Small intestine (tissue), 7 donors: ENCODE measurements at regions not wholly inside any gene's neighbourhood (a gene's known extent, or its start where the extent isn't known, plus 50 kb on each side); places are given as distances from the start of the nearest gene placed in this dataset.

Experiments used
- DNase-seq, 2 donors: peaks; one replicate each; pipeline versions ENCODE4 v3.0.0 to v3.0.0-alpha.2; 2013
- FAIRE-seq: peaks from 2 replicates; lab custom pipeline; 2012; peaks lifted over from hg19 to GRCh38; lab: Jason Lieb, UNC
- H3K27ac ChIP-seq, 3 donors: one replicate each; pipeline ENCODE4 v1.5.1; 2013; ENCODE audit warnings: low read length in 2 of 3, mild to moderate bottlenecking in 2 of 3, control low read depth in 1 of 3, inconsistent platforms in 1 of 3, low read depth in 1 of 3, moderate library complexity in 1 of 3
- H3K27me3 ChIP-seq, 3 donors: one replicate each; pipeline ENCODE4 v1.6.1; 2013; ENCODE audit warnings: low read length in 3 of 3, inconsistent platforms in 1 of 3; ENCODE audit not compliant: control insufficient read depth in 3 of 3, insufficient read depth in 3 of 3
- H3K36me3 ChIP-seq, 3 donors: one replicate each; pipeline ENCODE4 v1.6.1; 2013; ENCODE audit warnings: low read length in 3 of 3, inconsistent platforms in 1 of 3, low read depth in 1 of 3, mild to moderate bottlenecking in 1 of 3, moderate library complexity in 1 of 3; ENCODE audit not compliant: control insufficient read depth in 3 of 3, insufficient read depth in 2 of 3
- H3K4me1 ChIP-seq, 3 donors: one replicate each; pipeline ENCODE4 v1.6.1; 2013; ENCODE audit warnings: low read length in 2 of 3, inconsistent platforms in 1 of 3, low read depth in 1 of 3, mild to moderate bottlenecking in 1 of 3, moderate library complexity in 1 of 3; ENCODE audit not compliant: control insufficient read depth in 3 of 3, insufficient read depth in 2 of 3
- H3K4me3 ChIP-seq, 3 donors: one replicate each; pipeline ENCODE4 v1.5.1; 2013; ENCODE audit warnings: low read length in 3 of 3, control low read depth in 1 of 3, inconsistent platforms in 1 of 3, low read depth in 1 of 3, mild to moderate bottlenecking in 1 of 3, moderate library complexity in 1 of 3
- H3K9me3 ChIP-seq, 2 donors: one replicate each; pipeline ENCODE4 v1.6.1; 2013; ENCODE audit warnings: low read depth in 1 of 2, low read length in 1 of 2; ENCODE audit not compliant: control insufficient read depth in 2 of 2, insufficient read depth in 1 of 2
- WGBS, 3 donors: extraction: QIAGEN DNeasy Blood & Tissue Kit; methylation state at CpG; one replicate each; pipeline ENCODE4 v1.1.7; 2013; 5-methylcytosine and 5-hydroxymethylcytosine counted together
- donor health status: healthy with polysubstance abuse.
- donor health status: control.
- donor health status: control.
- donor health status: Bipolar disorder and iron deficiency.
- donor health status: healthy.

DNA sequence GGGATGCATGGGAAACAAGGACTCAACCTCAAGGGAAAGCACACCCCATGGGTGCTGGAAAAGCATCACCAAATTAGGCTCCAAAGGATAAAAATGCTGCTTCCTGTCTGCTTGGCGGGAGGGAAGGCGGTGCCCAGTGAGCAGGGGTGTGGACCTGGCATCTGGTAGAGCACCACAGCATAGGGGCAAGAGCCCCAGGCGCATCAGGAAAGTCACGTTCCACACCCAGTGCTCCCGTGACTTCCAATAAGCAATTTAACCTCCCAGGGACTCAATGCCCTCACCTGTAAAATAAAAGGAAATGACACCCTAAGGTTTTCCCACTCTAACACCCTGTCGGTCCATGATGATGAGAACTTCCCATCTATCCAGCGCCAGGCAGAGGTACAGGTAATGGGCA is 206.0 kb downstream of the SETD4 start:
- 87 to 93% (median 90%) methylated on average over 7 of the region's 7 CpGs for WGBS, 3 donors
- H3K4me1 ChIP-seq = peaks cover 4 to 9% (median 5%) of the 10 kb centered on the region in 3 donors
- no peaks in the 10 kb centered on the region for H3K36me3 ChIP-seq
- no peak overlapping the region for H3K27ac ChIP-seq
- FAIRE-seq (no peak), DNase-seq (no peak)
- H3K9me3 ChIP-seq = no peaks in the 10 kb centered on the region
- H3K4me3 ChIP-seq = no peak overlapping the region
- H3K27me3 ChIP-seq = no peaks in the 10 kb centered on the region

- Histone ChIP-seq H3K4me1 (peaks cover 0 to 9% (median 4%) of the 10 kb centered on the region in 3 donors), H3K4me3 (no peak overlapping the region), H3K27ac (no peak overlapping the region), H3K27me3 (no peaks in the 10 kb centered on the region), H3K36me3 (no peaks in the 10 kb centered on the region), H3K9me3 (no peaks in the 10 kb centered on the region)
- FAIRE-seq (no peak), DNase-seq (no peak)
- WGBS, 3 donors = 67 to 77% (median 69%) methylated on average over 9 of the region's 9 CpGs
Measured at GRCh38 chr21:35853321-35854239, 206.7 kb downstream of the SETD4 start.

DNA sequence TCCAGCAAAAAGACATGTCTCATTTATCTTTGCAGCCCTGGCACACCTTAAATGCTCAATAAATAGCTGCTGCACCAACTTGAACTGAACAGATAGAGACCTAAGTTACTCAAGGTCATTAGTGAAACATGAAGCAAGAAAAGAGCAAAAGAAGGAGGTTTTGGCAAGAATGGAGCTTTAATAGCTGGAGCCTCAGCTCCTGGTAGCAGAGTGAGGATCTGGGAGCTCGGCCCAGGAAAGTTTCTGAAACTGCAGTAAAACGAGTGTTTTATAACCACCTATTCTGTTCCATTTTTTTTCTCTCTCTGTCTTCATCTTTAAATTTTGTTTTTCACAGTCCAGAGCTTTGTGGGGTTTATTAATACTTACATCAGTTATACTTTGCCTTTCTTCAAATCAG is 207.5 kb downstream of the SETD4 start:
- peak in 1 of 2 donors; percentile 33 for DNase-seq
- H3K4me3 ChIP-seq = no peak overlapping the region
- FAIRE-seq = no peak
- no peaks in the 10 kb centered on the region for H3K9me3 ChIP-seq
- H3K27me3 ChIP-seq = no peaks in the 10 kb centered on the region
- H3K4me1 ChIP-seq = peaks cover 0 to 4% (median 3%) of the 10 kb centered on the region in 3 donors
- 61 to 71% (median 65%) methylated on average over 2 of the region's 2 CpGs for WGBS, 3 donors
- H3K27ac ChIP-seq = no peak overlapping the region
- H3K36me3 ChIP-seq = no peaks in the 10 kb centered on the region

- WGBS, 3 donors = 74 to 80% (median 79%) methylated on average over 9 of the region's 9 CpGs
- Histone ChIP-seq H3K4me3 (no peak overlapping the region), H3K27me3 (no peaks in the 10 kb centered on the region), H3K9me3 (no peaks in the 10 kb centered on the region), H3K4me1 (peaks cover 0 to 4% (median 3%) of the 10 kb centered on the region in 3 donors), H3K27ac (no peak overlapping the region), H3K36me3 (no peaks in the 10 kb centered on the region)
- no peak for DNase-seq
- no peak for FAIRE-seq
Measured at GRCh38 chr21:35850542-35851103, 209.7 kb downstream of the SETD4 start.

DNA sequence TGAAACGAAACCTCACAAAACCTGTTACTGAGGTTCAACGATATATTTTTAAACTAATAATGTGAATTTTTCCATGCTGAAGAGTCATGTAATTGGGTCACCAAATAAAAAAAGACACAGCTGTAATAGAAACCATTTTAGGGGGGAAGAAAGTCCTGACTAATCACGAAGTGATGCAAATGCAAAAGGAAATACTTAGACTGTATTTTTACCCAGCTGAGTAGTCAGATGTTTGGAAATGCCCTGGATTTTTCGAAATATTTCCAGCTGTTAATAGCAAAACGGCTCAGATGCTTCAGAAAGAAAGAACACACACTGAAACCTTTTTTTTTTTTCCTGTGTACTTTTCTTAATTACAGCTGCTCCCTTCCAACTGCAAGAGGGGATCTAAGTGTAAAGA is 210.3 kb downstream of the SETD4 start:
- H3K36me3 ChIP-seq = no peaks in the 10 kb centered on the region
- no peak overlapping the region for H3K4me3 ChIP-seq
- H3K27ac ChIP-seq = no peak overlapping the region
- DNase-seq (no peak), FAIRE-seq (no peak)
- 51 to 81% (median 58%) methylated on average over 5 of the region's 5 CpGs for WGBS, 3 donors
- no peaks in the 10 kb centered on the region for H3K9me3 ChIP-seq
- H3K27me3 ChIP-seq = no peaks in the 10 kb centered on the region
- peaks cover 0 to 4% (median 3%) of the 10 kb centered on the region in 3 donors for H3K4me1 ChIP-seq

GRCh38 chr21:35849144-35849543 is 211.2 kb downstream of the SETD4 start:
- 66 to 80% (median 71%) methylated on average over 4 of the region's 4 CpGs for WGBS, 3 donors
- H3K4me1 ChIP-seq = peaks cover 0 to 4% (median 3%) of the 10 kb centered on the region in 3 donors
- FAIRE-seq (no peak), DNase-seq (no peak)
- no peaks in the 10 kb centered on the region for H3K27me3 ChIP-seq
- no peak overlapping the region for H3K27ac ChIP-seq
- no peak overlapping the region for H3K4me3 ChIP-seq
- H3K9me3 ChIP-seq = no peaks in the 10 kb centered on the region
- no peaks in the 10 kb centered on the region for H3K36me3 ChIP-seq

DNA sequence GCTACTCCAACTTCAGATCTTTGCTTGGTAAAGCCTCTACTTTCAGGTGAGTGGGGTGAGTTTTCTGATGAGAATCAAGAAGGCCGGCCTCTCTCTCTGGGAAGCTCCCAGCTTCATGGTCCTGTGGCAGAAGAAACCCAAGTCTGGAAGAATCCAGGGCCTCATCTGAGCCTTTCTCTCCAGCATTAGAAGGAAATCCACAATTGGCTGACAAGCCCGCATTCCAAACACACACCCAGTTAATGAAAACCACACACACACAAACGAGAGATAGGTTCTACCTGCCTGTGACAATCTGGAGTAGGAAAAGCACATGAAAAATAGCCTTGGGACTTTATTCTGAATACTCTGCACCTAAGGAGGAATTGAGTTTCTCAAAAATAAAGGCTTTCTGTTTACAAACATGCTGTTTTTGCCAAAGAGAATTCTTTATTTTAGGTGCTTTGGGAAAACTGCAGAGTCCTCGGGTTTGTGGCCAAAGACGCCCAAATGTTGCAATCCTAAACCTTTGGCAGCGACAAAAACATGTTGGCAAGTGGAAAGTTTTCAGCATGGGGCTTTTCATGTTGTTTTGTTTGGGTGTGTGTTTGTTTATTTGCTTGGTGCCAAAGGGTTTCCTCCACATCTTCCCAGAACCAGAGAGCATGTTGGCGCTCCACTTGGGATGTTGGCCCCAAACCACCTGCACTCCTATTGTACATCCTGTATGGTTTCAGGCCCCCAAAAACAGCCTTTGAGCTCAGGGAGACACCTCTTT is 216.2 kb downstream of the SETD4 start:
- no peaks in the 10 kb centered on the region for H3K27me3 ChIP-seq
- no peak overlapping the region for H3K4me3 ChIP-seq
- no peaks in the 10 kb centered on the region for H3K9me3 ChIP-seq
- no peak for DNase-seq
- no peak overlapping the region for H3K27ac ChIP-seq
- no peaks in the 10 kb centered on the region for H3K4me1 ChIP-seq
- H3K36me3 ChIP-seq = no peaks in the 10 kb centered on the region
- WGBS, 3 donors = 79 to 82% (median 79%) methylated on average over 7 of the region's 7 CpGs
- FAIRE-seq = no peak

DNA sequence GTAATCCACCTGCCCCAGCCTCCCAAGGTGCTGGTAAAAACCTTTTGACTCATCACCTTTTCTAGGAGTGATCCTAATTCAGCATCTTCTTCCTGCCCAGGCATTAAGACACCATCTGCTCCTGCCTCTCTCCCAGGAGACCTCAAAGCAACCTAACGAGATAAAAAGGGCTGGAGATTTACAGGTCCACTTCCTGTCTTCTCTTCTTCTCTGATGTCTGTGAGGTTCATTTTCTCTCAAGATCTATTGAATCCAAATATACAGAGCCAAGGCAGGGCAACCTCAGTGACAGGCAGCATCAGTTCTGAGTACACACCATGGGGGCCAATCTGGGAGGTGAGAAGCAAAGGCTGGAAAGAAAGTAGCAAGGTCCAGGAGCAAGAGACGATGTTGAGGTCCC is 219.4 kb downstream of the SETD4 start:
- no peak overlapping the region for H3K4me3 ChIP-seq
- FAIRE-seq (no peak), DNase-seq (no peak)
- H3K36me3 ChIP-seq = no peaks in the 10 kb centered on the region
- H3K27ac ChIP-seq = no peak overlapping the region
- no peaks in the 10 kb centered on the region for H3K4me1 ChIP-seq
- H3K9me3 ChIP-seq = no peaks in the 10 kb centered on the region
- WGBS, 3 donors = 69 to 78% (median 76%) methylated on average over 2 of the region's 2 CpGs
- H3K27me3 ChIP-seq = no peaks in the 10 kb centered on the region
